SJCRH30 (cell line): ENCODE measurements at regions not wholly inside any gene's neighbourhood (a gene's known extent, or its start where the extent isn't known, plus 50 kb on each side); places are given as distances from the start of the nearest gene placed in this dataset.
"Not testable (repeated sequence)": the region's sequence is repeated elsewhere in the genome, so short reads cannot be mapped to it uniquely, and the experiment has no call there.

Experiments
- DNase-seq, 2 experiments: peaks; one replicate each; pipeline ENCODE4 v3.0.0-alpha.2; 2015 to 2020
- H3K27ac ChIP-seq: fragments of 250-450 bp; sonication (Bioruptor Pico); 2 replicates; pipeline ENCODE4 v1.5.1; 2020; ENCODE audit warnings: mild to moderate bottlenecking, moderate library complexity
- H3K27me3 ChIP-seq: fragments of 250-450 bp; sonication (Bioruptor Pico); 2 replicates; pipeline ENCODE4 v1.5.1; 2020; ENCODE audit warnings: mild to moderate bottlenecking, moderate library complexity
- H3K36me3 ChIP-seq: fragments of 250-450 bp; sonication (Bioruptor Pico); 2 replicates; pipeline ENCODE4 v1.5.1; 2020; ENCODE audit warnings: mild to moderate bottlenecking, moderate library complexity
- H3K4me1 ChIP-seq: fragments of 250-450 bp; sonication (Bioruptor Pico); 2 replicates; pipeline ENCODE4 v1.5.1; 2020; ENCODE audit warnings: mild to moderate bottlenecking, moderate library complexity
- H3K4me3 ChIP-seq: fragments of 250-450 bp; sonication (Bioruptor Pico); 2 replicates; pipeline ENCODE4 v1.5.1; 2020; ENCODE audit warnings: mild to moderate bottlenecking, moderate library complexity
- H3K9me3 ChIP-seq: fragments of 250-450 bp; sonication (Bioruptor Pico); replicated peaks from 2 replicates; pipeline ENCODE4 v1.5.1; 2020; ENCODE audit warnings: mild to moderate bottlenecking, moderate library complexity

GRCh38 chr4:151852202-151852601 lies 91.4 kb upstream of the GATB start:
- H3K4me1 ChIP-seq: no peaks in the 10 kb centered on the region
- H3K27me3 ChIP-seq: no peaks in the 10 kb centered on the region
- DNase-seq: no peak
- no peaks in the 10 kb centered on the region for H3K9me3 ChIP-seq
- H3K36me3 ChIP-seq: no peaks in the 10 kb centered on the region
- H3K4me3 ChIP-seq: no peak overlapping the region
- H3K27ac ChIP-seq: no peak overlapping the region

DNA sequence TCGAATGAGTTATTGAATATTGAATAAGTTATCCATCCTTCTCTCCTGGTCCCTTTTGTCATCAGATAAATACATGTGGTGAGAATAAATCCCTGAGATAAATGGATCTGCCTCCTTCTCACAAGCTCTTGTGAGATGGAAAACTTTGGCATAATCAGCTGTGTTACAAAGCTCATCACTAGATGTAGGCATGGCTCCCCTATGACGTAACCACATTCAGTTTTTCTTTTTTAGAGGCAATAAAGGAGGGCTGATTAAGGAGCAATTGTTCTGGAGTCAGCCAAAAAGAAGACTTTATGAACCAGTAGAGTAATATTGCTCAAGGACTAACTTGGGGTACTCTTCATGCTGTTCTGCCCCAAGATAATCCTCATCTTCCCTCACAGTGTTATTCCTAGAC lies 90.5 kb upstream of the GATB start:
- no peak overlapping the region for H3K4me3 ChIP-seq
- no peaks in the 10 kb centered on the region for H3K27me3 ChIP-seq
- DNase-seq: no peak
- H3K9me3 ChIP-seq: no peaks in the 10 kb centered on the region
- no peaks in the 10 kb centered on the region for H3K4me1 ChIP-seq
- H3K27ac ChIP-seq: no peak overlapping the region
- no peaks in the 10 kb centered on the region for H3K36me3 ChIP-seq

- H3K36me3 ChIP-seq: no peaks in the 10 kb centered on the region
- H3K9me3 ChIP-seq: no peaks in the 10 kb centered on the region
- no peak for DNase-seq
- H3K4me1 ChIP-seq: no peaks in the 10 kb centered on the region
- H3K27me3 ChIP-seq: no peaks in the 10 kb centered on the region
- no peak overlapping the region for H3K27ac ChIP-seq
- H3K4me3 ChIP-seq: no peak overlapping the region
These were observed 90.0 kb upstream of the GATB start for GRCh38 chr4:151850791-151851213.

DNA sequence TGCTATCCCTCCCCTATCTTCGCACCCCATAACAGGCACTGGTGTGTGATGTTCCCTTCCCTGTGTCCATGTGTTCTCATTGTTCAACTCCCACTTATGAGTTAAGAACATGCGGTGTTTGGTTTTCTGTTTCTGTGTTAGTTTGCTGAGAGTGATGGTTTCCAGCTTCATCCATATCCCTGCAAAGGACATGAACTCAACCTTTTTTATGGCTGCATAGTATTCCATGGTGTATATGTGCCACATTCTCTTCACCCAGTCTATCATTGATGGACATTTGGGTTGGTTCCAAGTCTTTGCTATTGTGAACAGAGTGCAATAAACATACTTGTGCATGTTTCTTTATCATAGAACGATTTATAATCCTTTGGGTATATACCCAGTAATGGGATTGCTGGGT lies 84.7 kb upstream of the GATB start:
- not testable (repeated sequence) for H3K4me3 ChIP-seq, DNase-seq, H3K27ac ChIP-seq, H3K36me3 ChIP-seq, H3K27me3 ChIP-seq, H3K4me1 ChIP-seq, H3K9me3 ChIP-seq

DNA sequence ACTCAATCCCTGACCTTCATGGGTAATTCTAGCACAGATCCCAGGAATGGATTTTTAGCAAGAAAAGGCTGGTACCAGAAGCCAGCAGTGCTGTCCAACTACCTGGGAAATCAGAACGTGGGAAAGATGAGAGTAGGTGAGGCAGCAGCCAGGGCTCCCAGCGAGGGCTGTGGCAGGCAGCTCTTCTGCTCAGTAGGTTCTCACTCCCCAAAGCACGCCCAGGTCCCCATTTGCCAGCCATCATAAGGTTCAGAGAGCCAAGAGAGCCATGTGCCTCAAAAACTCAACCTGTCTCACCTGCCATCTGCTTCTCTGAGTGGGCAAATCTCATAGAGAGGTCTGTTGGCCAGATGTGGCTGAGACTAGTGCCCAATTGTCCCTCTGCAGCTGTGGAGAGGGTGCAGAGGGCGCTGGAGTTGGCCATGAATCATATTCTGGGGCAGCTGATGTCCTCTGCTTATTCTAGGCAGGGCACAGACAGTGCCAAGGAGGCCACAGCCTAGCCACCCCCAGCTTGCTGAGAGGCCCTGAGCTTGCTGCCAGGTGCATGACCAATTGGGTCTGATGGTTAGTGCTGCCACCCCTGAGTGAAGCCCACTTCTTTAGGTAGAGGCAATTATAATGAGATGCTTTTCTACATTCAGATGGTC lies 81.7 kb upstream of the GATB start:
- H3K27me3 ChIP-seq: no peaks in the 10 kb centered on the region
- H3K4me1 ChIP-seq: no peaks in the 10 kb centered on the region
- H3K36me3 ChIP-seq: no peaks in the 10 kb centered on the region
- H3K9me3 ChIP-seq: no peaks in the 10 kb centered on the region
- H3K4me3 ChIP-seq: no peak overlapping the region
- no peak for DNase-seq
- H3K27ac ChIP-seq: no peak overlapping the region

DNA sequence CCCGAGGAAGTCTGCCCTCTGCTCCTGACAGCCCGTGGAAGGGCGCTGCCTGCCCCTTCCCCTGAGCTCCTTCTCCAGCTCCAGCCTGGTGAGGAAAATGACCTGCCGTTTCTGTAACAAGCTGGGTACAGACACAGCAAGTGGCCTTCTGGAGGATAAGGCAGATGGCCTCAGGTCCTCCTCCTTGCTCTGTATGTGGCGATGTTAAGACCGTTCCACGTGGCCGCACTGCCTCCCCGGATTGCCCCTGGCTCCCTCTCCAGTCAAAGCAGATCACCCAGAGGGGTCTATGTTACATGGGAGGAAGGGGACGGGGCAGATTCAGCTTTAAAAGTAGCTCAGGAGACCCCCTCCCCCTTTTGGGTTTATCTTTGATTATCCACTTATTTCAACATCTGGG lies 80.3 kb upstream of the GATB start:
- Histone ChIP-seq H3K27me3 (no peaks in the 10 kb centered on the region), H3K36me3 (no peaks in the 10 kb centered on the region), H3K9me3 (no peaks in the 10 kb centered on the region), H3K27ac (no peak overlapping the region), H3K4me3 (no peak overlapping the region), H3K4me1 (no peaks in the 10 kb centered on the region)
- DNase-seq: no peak

DNA sequence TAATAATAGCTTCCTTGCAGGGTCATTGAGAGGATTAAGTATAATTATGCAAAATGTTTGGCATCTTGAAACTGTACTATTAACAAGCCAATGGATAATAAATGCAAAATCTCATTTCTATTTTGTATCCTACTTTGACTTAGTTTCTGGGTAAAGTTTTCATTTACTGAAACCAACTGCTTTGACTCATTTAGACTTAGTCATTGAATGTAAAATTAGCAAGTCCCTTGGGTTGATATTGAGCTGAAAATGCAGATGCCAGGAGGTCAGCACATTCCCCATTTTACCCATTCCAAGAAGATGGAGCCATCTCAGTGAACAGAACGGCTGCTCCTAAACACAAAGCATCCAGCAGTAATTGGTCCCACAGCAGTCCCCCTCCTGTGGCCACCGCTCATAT lies 74.7 kb upstream of the GATB start:
- DNase-seq: no peak
- Histone ChIP-seq H3K4me1 (no peaks in the 10 kb centered on the region), H3K4me3 (no peak overlapping the region), H3K27me3 (no peaks in the 10 kb centered on the region), H3K36me3 (no peaks in the 10 kb centered on the region), H3K9me3 (no peaks in the 10 kb centered on the region), H3K27ac (no peak overlapping the region)

DNA sequence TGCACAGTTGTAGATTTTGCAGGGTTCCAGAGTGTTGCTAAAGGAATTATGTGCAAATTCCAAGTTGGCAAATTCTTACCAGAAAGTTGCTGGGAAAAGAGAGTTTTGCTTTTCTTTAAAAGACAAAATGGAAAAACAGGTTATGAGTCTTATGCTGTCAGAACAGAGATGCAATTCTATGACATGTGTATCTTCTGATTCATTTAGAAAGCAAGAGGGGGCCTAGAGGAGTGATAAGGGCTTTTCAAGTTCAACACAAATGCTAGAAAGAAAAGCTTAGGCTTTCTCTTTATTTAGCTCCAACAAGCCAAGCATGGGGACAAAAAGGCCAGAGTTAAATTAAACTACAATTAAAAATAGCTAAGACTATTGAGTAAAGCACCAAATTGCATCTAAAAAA lies 72.4 kb upstream of the GATB start:
- H3K4me3 ChIP-seq: no peak overlapping the region
- H3K9me3 ChIP-seq: no peaks in the 10 kb centered on the region
- DNase-seq: no peak
- no peak overlapping the region for H3K27ac ChIP-seq
- H3K36me3 ChIP-seq: no peaks in the 10 kb centered on the region
- no peaks in the 10 kb centered on the region for H3K4me1 ChIP-seq
- H3K27me3 ChIP-seq: no peaks in the 10 kb centered on the region

- Histone ChIP-seq H3K4me3 (no peak overlapping the region), H3K27ac (no peak overlapping the region), H3K27me3 (no peaks in the 10 kb centered on the region), H3K36me3 (no peaks in the 10 kb centered on the region), H3K9me3 (no peaks in the 10 kb centered on the region), H3K4me1 (no peaks in the 10 kb centered on the region)
- no peak for DNase-seq
These were observed 70.7 kb upstream of the GATB start for GRCh38 chr4:151831526-151831925.

DNA sequence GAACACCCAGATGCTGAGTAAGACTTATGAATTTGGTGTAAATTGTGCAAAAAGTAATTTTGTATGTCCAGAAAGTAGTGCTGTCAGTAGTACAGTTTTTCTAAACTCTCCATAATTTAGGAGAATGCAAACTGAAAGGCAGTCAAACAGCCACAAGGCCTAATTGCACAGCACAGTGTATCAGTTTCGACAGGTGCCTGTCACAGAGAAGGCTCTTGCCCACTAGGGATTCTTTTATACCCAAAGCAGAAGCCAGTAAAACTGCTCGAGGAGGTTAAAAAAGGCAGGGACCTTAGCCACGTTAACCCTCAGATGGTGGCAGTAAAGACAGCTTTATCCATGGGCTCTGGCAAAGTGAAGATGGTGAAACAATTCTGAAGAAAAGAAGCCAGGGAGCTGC lies 69.4 kb upstream of the GATB start:
- Histone ChIP-seq H3K27ac (no peak overlapping the region), H3K9me3 (no peaks in the 10 kb centered on the region), H3K4me3 (no peak overlapping the region), H3K27me3 (no peaks in the 10 kb centered on the region), H3K4me1 (no peaks in the 10 kb centered on the region), H3K36me3 (no peaks in the 10 kb centered on the region)
- DNase-seq: no peak

GRCh38 chr4:151829309-151829708 lies 68.5 kb upstream of the GATB start:
- Histone ChIP-seq H3K9me3 (no peaks in the 10 kb centered on the region), H3K27ac (no peak overlapping the region), H3K27me3 (no peaks in the 10 kb centered on the region), H3K36me3 (no peaks in the 10 kb centered on the region), H3K4me1 (no peaks in the 10 kb centered on the region), H3K4me3 (no peak overlapping the region)
- no peak for DNase-seq

GRCh38 chr4:151824656-151825055 lies 63.8 kb upstream of the GATB start:
- no peak overlapping the region for H3K4me3 ChIP-seq
- H3K27ac ChIP-seq: no peak overlapping the region
- no peaks in the 10 kb centered on the region for H3K9me3 ChIP-seq
- DNase-seq: no peak
- no peaks in the 10 kb centered on the region for H3K36me3 ChIP-seq
- no peaks in the 10 kb centered on the region for H3K27me3 ChIP-seq
- H3K4me1 ChIP-seq: no peaks in the 10 kb centered on the region

DNA sequence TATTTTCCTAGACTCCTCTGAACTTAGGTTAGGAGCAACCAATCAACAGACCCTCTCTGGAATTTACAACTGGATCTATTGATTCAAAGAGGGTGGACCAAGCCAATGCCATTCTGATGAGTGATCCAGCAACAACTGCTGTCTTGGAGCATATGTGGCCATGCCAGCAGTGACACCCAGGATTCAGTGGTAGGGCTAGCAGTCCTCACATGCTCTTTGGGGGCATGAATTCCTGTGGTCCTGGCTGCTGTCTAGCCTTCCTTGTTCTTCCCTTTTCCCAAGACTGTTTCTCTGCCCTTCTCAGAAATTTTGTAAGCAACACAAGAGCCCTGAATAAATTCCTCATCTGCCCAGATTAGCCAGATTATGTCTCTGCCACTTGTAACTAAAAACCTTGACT lies 61.5 kb upstream of the GATB start:
- Histone ChIP-seq H3K27ac (no peak overlapping the region), H3K9me3 (no peaks in the 10 kb centered on the region), H3K27me3 (no peaks in the 10 kb centered on the region), H3K4me1 (no peaks in the 10 kb centered on the region), H3K4me3 (no peak overlapping the region), H3K36me3 (no peaks in the 10 kb centered on the region)
- no peak for DNase-seq

- DNase-seq: no peak
- H3K36me3 ChIP-seq: no peaks in the 10 kb centered on the region
- no peaks in the 10 kb centered on the region for H3K27me3 ChIP-seq
- no peak overlapping the region for H3K27ac ChIP-seq
- no peaks in the 10 kb centered on the region for H3K9me3 ChIP-seq
- no peaks in the 10 kb centered on the region for H3K4me1 ChIP-seq
- H3K4me3 ChIP-seq: no peak overlapping the region
These were observed 59.2 kb upstream of the GATB start for GRCh38 chr4:151820004-151820403.

DNA sequence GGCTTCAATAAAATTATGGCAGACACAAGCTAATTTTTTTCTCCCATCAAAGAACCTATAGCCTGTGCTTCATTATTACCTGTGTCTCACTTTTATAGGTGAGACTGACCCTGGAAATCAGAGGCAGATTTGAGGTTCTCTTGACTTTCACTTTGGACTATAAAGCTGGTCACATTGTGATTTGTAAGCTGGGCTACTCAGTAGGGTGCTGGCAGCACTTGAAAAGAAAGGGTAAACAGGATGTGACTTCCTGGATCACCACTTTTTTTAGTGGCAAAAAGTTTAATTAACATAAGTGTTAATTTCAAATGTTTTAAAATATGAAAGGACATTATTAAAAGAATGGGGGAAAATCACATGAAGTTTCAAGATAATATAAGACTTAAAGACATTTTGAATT lies 50.6 kb upstream of the GATB start:
- Histone ChIP-seq H3K4me1 (no peaks in the 10 kb centered on the region), H3K36me3 (no peaks in the 10 kb centered on the region), H3K27me3 (no peaks in the 10 kb centered on the region), H3K9me3 (no peaks in the 10 kb centered on the region), H3K4me3 (no peak overlapping the region), H3K27ac (no peak overlapping the region)
- no peak for DNase-seq
